ENCODE measurements at regions not wholly inside any gene's neighbourhood (a gene's known extent, or its start where the extent isn't known, plus 50 kb on each side); places are given as distances from the start of the nearest gene placed in this dataset.
"Not testable (repeated sequence)": the region's sequence is repeated elsewhere in the genome, so short reads cannot be mapped to it uniquely, and the experiment has no call there.

- DNase-seq: no peak
Measured at GRCh38 chr3:144655423-144655822, 683.8 kb downstream of the DIPK2A start.

GRCh38 chr3:144660186-144660585 is 688.6 kb downstream of the DIPK2A start:
- no peak for DNase-seq

GRCh38 chr3:144662729-144663128 is 691.1 kb downstream of the DIPK2A start:
- no peak for DNase-seq

GRCh38 chr3:144663456-144664436 is 692.1 kb downstream of the DIPK2A start:
- DNase-seq: no peak

- no peak for DNase-seq
Measured at GRCh38 chr3:144665567-144666053, 694.0 kb downstream of the DIPK2A start.

GRCh38 chr3:144670571-144670970 is 698.9 kb downstream of the DIPK2A start:
- no peak for DNase-seq

GRCh38 chr3:144677103-144677502 is 705.5 kb downstream of the DIPK2A start:
- DNase-seq: no peak

- no peak for DNase-seq
Measured at GRCh38 chr3:144683065-144683464, 711.4 kb downstream of the DIPK2A start.

- DNase-seq: no peak
Measured at GRCh38 chr3:144687862-144688261, 716.2 kb downstream of the DIPK2A start.

GRCh38 chr3:144692488-144692887 is 720.9 kb downstream of the DIPK2A start:
- DNase-seq: no peak

GRCh38 chr3:144708437-144708836 is 736.8 kb downstream of the DIPK2A start:
- peak; percentile 53 for DNase-seq

- DNase-seq: no peak
Measured at GRCh38 chr3:144737281-144737680, 765.7 kb downstream of the DIPK2A start.

GRCh38 chr3:144743225-144743668 is 771.6 kb downstream of the DIPK2A start:
- DNase-seq: no peak

GRCh38 chr3:144744473-144744872 is 772.9 kb downstream of the DIPK2A start:
- DNase-seq: no peak

- DNase-seq: no peak
Measured at GRCh38 chr3:144746631-144747030, 775.0 kb downstream of the DIPK2A start.

- not testable (repeated sequence) for DNase-seq
Measured at GRCh38 chr3:144749536-144750253, 778.1 kb downstream of the DIPK2A start.

- DNase-seq: peak; percentile 73
Measured at GRCh38 chr3:144754076-144754783, 782.6 kb downstream of the DIPK2A start.

GRCh38 chr3:144756704-144757440 is 785.2 kb downstream of the DIPK2A start:
- DNase-seq: no peak

- no peak for DNase-seq
Measured at GRCh38 chr3:144760831-144761230, 789.2 kb downstream of the DIPK2A start.

- DNase-seq: no peak
Measured at GRCh38 chr3:144762091-144762490, 790.5 kb downstream of the DIPK2A start.

GRCh38 chr3:144763878-144764454 is 792.3 kb downstream of the DIPK2A start:
- DNase-seq: no peak

- no peak for DNase-seq
Measured at GRCh38 chr3:144770281-144770680, 798.7 kb downstream of the DIPK2A start.
